HepG2 (cell line): ENCODE measurements at regions not wholly inside any gene's neighbourhood (a gene's known extent, or its start where the extent isn't known, plus 50 kb on each side); places are given as distances from the start of the nearest gene placed in this dataset.

Experiments used
- ATAC-seq: fragments of 200-7000 bp; cut with Tn5 transposase; 3 replicates; pipeline ENCODE4 v1.9.1; 2020; ENCODE audit warnings: mild to moderate bottlenecking, moderate library complexity
- BruUV-seq: library from RNA; stranded (reverse); fragments of 400-500 nt; replicated peaks from 2 replicates; lab custom pipeline; 2021; lab: Mats Ljungman, UMichigan
- CTCF ChIA-PET: fragments of 300-600 bp; formaldehyde crosslinking; extraction: SDS; loops from one replicate; lab custom pipeline; 2021; ENCODE audit warnings: low total read pairs, inconsistent platforms, low intra/inter-chr PET ratio; lab: Yijun Ruan, JAX
- POLR2A ChIA-PET: fragments of 350-600 bp; sonication (Branson Sonifier 250); formaldehyde crosslinking; loops from one replicate; lab custom pipeline; 2020; ENCODE audit warnings: antibody characterized with exemption, inconsistent platforms; lab: Yijun Ruan, JAX
- DNase-seq: peaks from one replicate; pipeline ENCODE4 v3.0.0-alpha.2; 2015; ENCODE audit warnings: low spot score
- FAIRE-seq: peaks from 3 replicates; lab custom pipeline; 2011; peaks lifted over from hg19 to GRCh38; lab: Jason Lieb, UNC
- H2AFZ ChIP-seq: one replicate; pipeline ENCODE4 v1.6.1; 2011; ENCODE audit warnings: low read length, inconsistent platforms
- H3K27ac ChIP-seq: fragments of 300-600 bp; 3 replicates; pipeline ENCODE4 v1.8.0; 2011; ENCODE audit warnings: mixed run types, mild to moderate bottlenecking, mixed read lengths, low read length, inconsistent platforms; ENCODE audit not compliant: insufficient read depth; ENCODE audit errors: extremely low read length
- H3K27me3 ChIP-seq, 2 experiments: fragments of 200-600 bp in 1 of 2; 2 replicates in 1 of 2; 3 replicates in 1 of 2; pipeline versions ENCODE4 v1.6.0 to v1.8.0; 2011; ENCODE audit warnings: low read length in 2 of 2, mild to moderate bottlenecking in 2 of 2, moderate library complexity in 2 of 2, inconsistent platforms in 1 of 2; ENCODE audit not compliant: insufficient read depth in 2 of 2, control insufficient read depth in 1 of 2
- H3K36me3 ChIP-seq, 2 experiments: fragments of 200-600 bp in 1 of 2; replicated peaks in 1 of 2; 2 replicates in 1 of 2; 3 replicates in 1 of 2; pipeline versions ENCODE4 v1.5.1 to v1.8.0; 2011; ENCODE audit warnings: low read length in 2 of 2, inconsistent platforms in 1 of 2; ENCODE audit not compliant: insufficient read depth in 2 of 2, control insufficient read depth in 1 of 2
- H3K4me1 ChIP-seq: 2 replicates; pipeline ENCODE4 v1.5.1; 2012; ENCODE audit warnings: low read length, inconsistent platforms; ENCODE audit not compliant: insufficient read depth
- H3K4me2 ChIP-seq: 2 replicates; pipeline ENCODE4 v1.6.0; 2011; ENCODE audit warnings: low read depth, low read length, inconsistent platforms
- H3K4me3 ChIP-seq, 3 experiments: fragments of 200-600 bp in 1 of 3; sonication (generic), shearing (Covaris generic) in 1 of 3; replicated peaks in 1 of 3; 2 replicates each; pipeline ENCODE4 v1.5.1; 2011 to 2016; ENCODE audit warnings: low read length in 3 of 3, inconsistent platforms in 2 of 3, low read depth in 2 of 3, mild to moderate bottlenecking in 2 of 3, control low read depth in 1 of 3, mixed read lengths in 1 of 3; ENCODE audit not compliant: insufficient read depth in 1 of 3
- H3K79me2 ChIP-seq: one replicate; pipeline ENCODE4 v1.6.1; 2011; ENCODE audit warnings: low read length, inconsistent platforms; ENCODE audit not compliant: insufficient read depth
- H3K9ac ChIP-seq: 2 replicates; pipeline ENCODE4 v1.6.0; 2011; ENCODE audit warnings: mild to moderate bottlenecking, low read depth, low read length, inconsistent platforms; ENCODE audit not compliant: insufficient read depth
- H3K9me3 ChIP-seq: 2 replicates; pipeline ENCODE4 v1.5.1; 2012; ENCODE audit warnings: mild to moderate bottlenecking, low read length
- H4K20me1 ChIP-seq: 2 replicates; pipeline ENCODE4 v1.6.0; 2011; ENCODE audit warnings: inconsistent platforms, mild to moderate bottlenecking, low read length, moderate library complexity; ENCODE audit not compliant: insufficient read depth
- WGBS: methylation state at CpG from one replicate; pipeline ENCODE4 v1.1.6; 2017; ENCODE audit warnings: low lambda C conversion rate; 5-methylcytosine and 5-hydroxymethylcytosine counted together
- in situ Hi-C: cut with HindIII; loops from 2 replicates; pipeline ENCODE4 v1.10.0; 2017; ENCODE audit warnings: low pct_unique_long_range_greater_than_20kb; ENCODE audit not compliant: extremely low pct_ligation_motif_present
- intact Hi-C: fragments of 100-400 bp; cut with micrococcal nuclease; formaldehyde crosslinking; loops from one replicate; pipeline ENCODE4 v1.10.0; 2022; ENCODE audit not compliant: unreplicated experiment
- TF ChIP-seq, protein P1 (sequence below): IDR thresholded peaks from 2 replicates; pipeline ENCODE4 v1.4.0; 2020; ENCODE audit warnings: mild to moderate bottlenecking, missing genetic modification reagents
- TF ChIP-seq, protein P2 (sequence below): sonication (generic); formaldehyde crosslinking; IDR thresholded peaks from 2 replicates; pipeline ENCODE4 v1.4.0; 2020; ENCODE audit warnings: mild to moderate bottlenecking, missing genetic modification reagents, borderline replicate concordance

DNA sequence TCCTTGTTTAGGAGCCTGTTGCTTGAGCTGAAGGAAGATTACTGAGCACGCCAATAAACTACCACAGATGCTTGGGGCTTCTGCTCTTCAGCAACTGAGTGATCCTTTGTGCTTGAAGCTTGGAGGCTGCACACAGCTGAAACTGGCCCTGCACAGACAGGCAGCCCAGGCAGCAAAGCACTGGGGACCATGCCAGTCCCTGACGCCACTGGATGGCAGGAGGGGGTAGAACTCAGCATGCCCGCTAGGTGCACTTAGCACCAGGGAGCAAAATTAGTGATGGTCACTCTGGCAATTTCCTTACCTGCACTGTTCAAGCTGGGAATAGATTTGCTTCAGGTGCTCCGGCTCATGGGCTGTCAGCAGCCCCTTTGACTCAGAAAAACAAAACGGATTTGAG, 91.5 kb downstream of the FAM50B start:
- Histone ChIP-seq H2AFZ (no peak overlapping the region), H3K79me2 (no peaks in the 10 kb centered on the region), H3K27ac (no peak overlapping the region), H3K4me1 (no peaks in the 10 kb centered on the region), H3K36me3 (no peaks in the 10 kb centered on the region), H3K4me3 (no peak overlapping the region), H4K20me1 (no peaks in the 10 kb centered on the region), H3K9ac (no peak overlapping the region), H3K4me2 (no peak overlapping the region), H3K27me3 (peaks cover 0 to 52% of the 10 kb centered on the region in 2 experiments; a peak in 4 of 5 replicates), H3K9me3 (no peaks in the 10 kb centered on the region)
- FAIRE-seq (no peak), DNase-seq (no peak), ATAC-seq (peak; percentile 57)
- ChIA-PET POLR2A (no interaction called here), CTCF (no interaction called here)
- in situ Hi-C loops = no loop called here
- TF ChIP-seq, protein P1, sequence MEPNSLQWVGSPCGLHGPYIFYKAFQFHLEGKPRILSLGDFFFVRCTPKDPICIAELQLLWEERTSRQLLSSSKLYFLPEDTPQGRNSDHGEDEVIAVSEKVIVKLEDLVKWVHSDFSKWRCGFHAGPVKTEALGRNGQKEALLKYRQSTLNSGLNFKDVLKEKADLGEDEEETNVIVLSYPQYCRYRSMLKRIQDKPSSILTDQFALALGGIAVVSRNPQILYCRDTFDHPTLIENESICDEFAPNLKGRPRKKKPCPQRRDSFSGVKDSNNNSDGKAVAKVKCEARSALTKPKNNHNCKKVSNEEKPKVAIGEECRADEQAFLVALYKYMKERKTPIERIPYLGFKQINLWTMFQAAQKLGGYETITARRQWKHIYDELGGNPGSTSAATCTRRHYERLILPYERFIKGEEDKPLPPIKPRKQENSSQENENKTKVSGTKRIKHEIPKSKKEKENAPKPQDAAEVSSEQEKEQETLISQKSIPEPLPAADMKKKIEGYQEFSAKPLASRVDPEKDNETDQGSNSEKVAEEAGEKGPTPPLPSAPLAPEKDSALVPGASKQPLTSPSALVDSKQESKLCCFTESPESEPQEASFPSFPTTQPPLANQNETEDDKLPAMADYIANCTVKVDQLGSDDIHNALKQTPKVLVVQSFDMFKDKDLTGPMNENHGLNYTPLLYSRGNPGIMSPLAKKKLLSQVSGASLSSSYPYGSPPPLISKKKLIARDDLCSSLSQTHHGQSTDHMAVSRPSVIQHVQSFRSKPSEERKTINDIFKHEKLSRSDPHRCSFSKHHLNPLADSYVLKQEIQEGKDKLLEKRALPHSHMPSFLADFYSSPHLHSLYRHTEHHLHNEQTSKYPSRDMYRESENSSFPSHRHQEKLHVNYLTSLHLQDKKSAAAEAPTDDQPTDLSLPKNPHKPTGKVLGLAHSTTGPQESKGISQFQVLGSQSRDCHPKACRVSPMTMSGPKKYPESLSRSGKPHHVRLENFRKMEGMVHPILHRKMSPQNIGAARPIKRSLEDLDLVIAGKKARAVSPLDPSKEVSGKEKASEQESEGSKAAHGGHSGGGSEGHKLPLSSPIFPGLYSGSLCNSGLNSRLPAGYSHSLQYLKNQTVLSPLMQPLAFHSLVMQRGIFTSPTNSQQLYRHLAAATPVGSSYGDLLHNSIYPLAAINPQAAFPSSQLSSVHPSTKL (CRISPR knock-in tag) = no peak
- TF ChIP-seq, protein P2, sequence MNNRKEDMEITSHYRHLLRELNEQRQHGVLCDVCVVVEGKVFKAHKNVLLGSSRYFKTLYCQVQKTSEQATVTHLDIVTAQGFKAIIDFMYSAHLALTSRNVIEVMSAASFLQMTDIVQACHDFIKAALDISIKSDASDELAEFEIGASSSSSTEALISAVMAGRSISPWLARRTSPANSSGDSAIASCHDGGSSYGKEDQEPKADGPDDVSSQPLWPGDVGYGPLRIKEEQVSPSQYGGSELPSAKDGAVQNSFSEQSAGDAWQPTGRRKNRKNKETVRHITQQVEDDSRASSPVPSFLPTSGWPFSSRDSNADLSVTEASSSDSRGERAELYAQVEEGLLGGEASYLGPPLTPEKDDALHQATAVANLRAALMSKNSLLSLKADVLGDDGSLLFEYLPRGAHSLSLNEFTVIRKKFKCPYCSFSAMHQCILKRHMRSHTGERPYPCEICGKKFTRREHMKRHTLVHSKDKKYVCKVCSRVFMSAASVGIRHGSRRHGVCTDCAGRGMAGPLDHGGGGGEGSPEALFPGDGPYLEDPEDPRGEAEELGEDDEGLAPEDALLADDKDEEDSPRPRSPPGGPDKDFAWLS (CRISPR knock-in tag) = no peak
- intact Hi-C loops = no loop called here
- 65% methylated on average over 5 of the region's 5 CpGs for WGBS
- BruUV-seq = no TSS peak
